ENCODE measurements at regions not wholly inside any gene's neighbourhood (a gene's known extent, or its start where the extent isn't known, plus 50 kb on each side); places are given as distances from the start of the nearest gene placed in this dataset.

DNA sequence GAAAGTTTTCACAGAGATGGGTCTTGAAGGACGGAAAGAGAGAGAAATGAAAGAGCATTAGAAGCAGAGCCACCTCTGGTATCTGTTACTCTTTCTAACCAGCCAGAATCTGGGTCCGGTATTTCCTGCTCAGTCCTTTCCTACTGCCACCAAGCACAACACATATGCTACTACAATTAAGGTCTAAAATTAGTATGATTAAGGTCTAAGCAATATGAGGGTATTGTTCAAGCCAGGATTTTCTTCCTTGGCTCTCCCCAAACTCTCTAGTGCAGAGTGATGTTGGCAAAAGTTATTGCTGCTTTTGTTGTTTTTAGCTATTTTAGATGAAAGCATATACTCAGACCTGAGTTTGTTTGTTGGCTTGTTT is 59.2 kb upstream of the EED start:
- H3K27ac Mint-ChIP-seq (ENCODE audit: unreplicated experiment): no peak overlapping the region
- H3K79me2 ChIP-seq (ENCODE audit: insufficient read depth, low read length): no peaks in the 10 kb centered on the region
- TF ChIP-seq, protein P1, sequence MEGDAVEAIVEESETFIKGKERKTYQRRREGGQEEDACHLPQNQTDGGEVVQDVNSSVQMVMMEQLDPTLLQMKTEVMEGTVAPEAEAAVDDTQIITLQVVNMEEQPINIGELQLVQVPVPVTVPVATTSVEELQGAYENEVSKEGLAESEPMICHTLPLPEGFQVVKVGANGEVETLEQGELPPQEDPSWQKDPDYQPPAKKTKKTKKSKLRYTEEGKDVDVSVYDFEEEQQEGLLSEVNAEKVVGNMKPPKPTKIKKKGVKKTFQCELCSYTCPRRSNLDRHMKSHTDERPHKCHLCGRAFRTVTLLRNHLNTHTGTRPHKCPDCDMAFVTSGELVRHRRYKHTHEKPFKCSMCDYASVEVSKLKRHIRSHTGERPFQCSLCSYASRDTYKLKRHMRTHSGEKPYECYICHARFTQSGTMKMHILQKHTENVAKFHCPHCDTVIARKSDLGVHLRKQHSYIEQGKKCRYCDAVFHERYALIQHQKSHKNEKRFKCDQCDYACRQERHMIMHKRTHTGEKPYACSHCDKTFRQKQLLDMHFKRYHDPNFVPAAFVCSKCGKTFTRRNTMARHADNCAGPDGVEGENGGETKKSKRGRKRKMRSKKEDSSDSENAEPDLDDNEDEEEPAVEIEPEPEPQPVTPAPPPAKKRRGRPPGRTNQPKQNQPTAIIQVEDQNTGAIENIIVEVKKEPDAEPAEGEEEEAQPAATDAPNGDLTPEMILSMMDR (IDR thresholded peaks at IDR 0.05; ENCODE audit: insufficient read depth, low read depth, low read length): no peak
- TF ChIP-seq EZH2 (IDR thresholded peaks at IDR 0.05; ENCODE audit: insufficient read depth, low read length): no peak
- H3K4me1 ChIP-seq (ENCODE audit: insufficient read depth, low read length): peaks cover 11% of the 10 kb centered on the region
- H3K36me3 Mint-ChIP-seq (ENCODE audit: low read depth, unreplicated experiment): no peaks in the 10 kb centered on the region
- H3K27me3 ChIP-seq (ENCODE audit: insufficient read depth, low read length): no peaks in the 10 kb centered on the region
- H3K4me1 Mint-ChIP-seq (ENCODE audit: low read depth, unreplicated experiment): no peaks in the 10 kb centered on the region
- H3K27me3 Mint-ChIP-seq (ENCODE audit: low read depth, unreplicated experiment): no peaks in the 10 kb centered on the region
- DNase-seq (ENCODE audit: low read depth) (no peak), FAIRE-seq (no peak)
- H4K20me1 ChIP-seq (ENCODE audit: insufficient read depth, low read length): no peaks in the 10 kb centered on the region
- H3K4me3 ChIP-seq (ENCODE audit: insufficient read depth, low read depth, low read length): no peak overlapping the region
- no peaks in the 10 kb centered on the region for H3K36me3 ChIP-seq (ENCODE audit: insufficient read depth, low read length)
- no peaks in the 10 kb centered on the region for H3K9me3 ChIP-seq (ENCODE audit: insufficient read depth, low read depth, low read length)
- H3K4me2 ChIP-seq (ENCODE audit: low read length): no peak overlapping the region
- no peak overlapping the region for H3K4me3 Mint-ChIP-seq (ENCODE audit: unreplicated experiment)
- H3K9me3 Mint-ChIP-seq (ENCODE audit: unreplicated experiment): peaks cover 2% of the 10 kb centered on the region
- no peak overlapping the region for H2AFZ ChIP-seq (ENCODE audit: low read depth, low read length)
- no peak overlapping the region for H3K27ac ChIP-seq (ENCODE audit: low read depth, low read length)
- H3K9ac ChIP-seq (ENCODE audit: low read length): no peak overlapping the region

DNA sequence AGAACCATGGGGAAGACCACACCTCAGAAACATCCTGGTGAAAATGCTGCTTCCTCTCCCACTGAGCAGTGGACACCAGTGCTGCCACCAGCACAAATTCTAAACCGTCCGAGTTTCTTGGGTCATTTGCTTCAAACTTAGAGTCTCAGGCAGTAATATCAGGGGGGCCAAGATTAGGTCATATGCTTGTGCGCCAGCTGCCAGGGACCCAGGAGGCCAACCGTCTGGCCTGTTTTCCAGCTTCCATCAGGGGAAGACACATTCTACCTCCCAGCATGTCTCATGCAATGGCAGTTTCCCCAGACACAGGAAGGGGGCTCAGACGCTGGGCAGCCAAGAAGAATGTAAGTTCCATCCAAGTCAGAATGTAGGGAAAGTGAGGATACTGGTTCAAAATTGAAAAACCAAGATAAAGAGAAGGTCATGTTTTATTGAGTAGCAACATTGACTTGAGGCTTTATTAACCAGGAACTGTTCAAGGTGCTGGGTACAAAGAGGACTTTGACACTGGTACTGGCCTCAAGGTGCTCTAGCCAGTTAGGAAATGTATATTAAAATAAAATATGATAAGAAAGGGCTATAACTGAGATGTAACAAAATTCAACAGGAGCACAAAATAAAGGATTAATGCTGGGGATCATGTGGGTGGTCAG is 59.7 kb upstream of the EED start:
- Histone ChIP-seq H3K9me3 (ENCODE audit: insufficient read depth, low read depth, low read length) (no peaks in the 10 kb centered on the region), H3K27me3 (ENCODE audit: insufficient read depth, low read length) (no peaks in the 10 kb centered on the region), H3K27ac (ENCODE audit: low read depth, low read length) (no peak overlapping the region), H3K36me3 (ENCODE audit: insufficient read depth, low read length) (no peaks in the 10 kb centered on the region), H3K4me1 (ENCODE audit: insufficient read depth, low read length) (peaks cover 11% of the 10 kb centered on the region), H3K9ac (ENCODE audit: low read length) (no peak overlapping the region), H3K79me2 (ENCODE audit: insufficient read depth, low read length) (no peaks in the 10 kb centered on the region), H3K4me2 (ENCODE audit: low read length) (no peak overlapping the region), H4K20me1 (ENCODE audit: insufficient read depth, low read length) (no peaks in the 10 kb centered on the region), H3K4me3 (ENCODE audit: insufficient read depth, low read depth, low read length) (no peak overlapping the region), H2AFZ (ENCODE audit: low read depth, low read length) (no peak overlapping the region)
- DNase-seq (ENCODE audit: low read depth): no peak
- no peak overlapping the region for H3K27ac Mint-ChIP-seq (ENCODE audit: unreplicated experiment)
- FAIRE-seq: no peak
- TF ChIP-seq EZH2 (IDR thresholded peaks at IDR 0.05; ENCODE audit: insufficient read depth, low read length): no peak
- TF ChIP-seq, protein P1 (IDR thresholded peaks at IDR 0.05; ENCODE audit: insufficient read depth, low read depth, low read length): no peak
- no peaks in the 10 kb centered on the region for H3K4me1 Mint-ChIP-seq (ENCODE audit: low read depth, unreplicated experiment)
- no peaks in the 10 kb centered on the region for H3K36me3 Mint-ChIP-seq (ENCODE audit: low read depth, unreplicated experiment)
- no peaks in the 10 kb centered on the region for H3K27me3 Mint-ChIP-seq (ENCODE audit: low read depth, unreplicated experiment)
- no peak overlapping the region for H3K4me3 Mint-ChIP-seq (ENCODE audit: unreplicated experiment)
- H3K9me3 Mint-ChIP-seq (ENCODE audit: unreplicated experiment): peaks cover 2% of the 10 kb centered on the region

DNA sequence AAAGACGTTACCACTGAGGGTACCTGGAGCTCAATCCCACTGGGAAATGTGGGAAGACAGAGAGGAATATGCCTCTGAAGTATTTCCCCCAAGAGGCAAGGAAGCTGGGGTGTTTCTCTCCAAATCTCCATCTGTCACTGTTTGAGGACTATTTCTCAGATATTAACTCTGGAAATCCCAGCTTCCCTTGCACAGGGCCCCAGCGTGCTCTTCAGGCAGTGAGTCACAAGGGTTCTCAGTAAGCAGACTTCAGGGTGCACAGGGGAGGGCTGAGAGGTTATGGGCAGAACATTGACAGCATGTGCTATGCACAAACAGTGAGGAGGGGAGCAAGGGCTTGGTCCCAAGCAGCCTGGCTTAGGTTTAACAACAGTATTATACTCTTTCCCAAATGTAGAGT is 60.9 kb upstream of the EED start:
- TF ChIP-seq, protein P1 (IDR thresholded peaks at IDR 0.05; ENCODE audit: insufficient read depth, low read depth, low read length): no peak
- TF ChIP-seq EZH2 (IDR thresholded peaks at IDR 0.05; ENCODE audit: insufficient read depth, low read length): no peak
- Histone ChIP-seq H3K4me3 (ENCODE audit: insufficient read depth, low read depth, low read length) (no peak overlapping the region), H3K4me1 (ENCODE audit: insufficient read depth, low read length) (peaks cover 11% of the 10 kb centered on the region), H3K27me3 (ENCODE audit: insufficient read depth, low read length) (no peaks in the 10 kb centered on the region), H3K79me2 (ENCODE audit: insufficient read depth, low read length) (no peaks in the 10 kb centered on the region), H3K9me3 (ENCODE audit: insufficient read depth, low read depth, low read length) (no peaks in the 10 kb centered on the region), H2AFZ (ENCODE audit: low read depth, low read length) (no peak overlapping the region), H3K36me3 (ENCODE audit: insufficient read depth, low read length) (no peaks in the 10 kb centered on the region), H4K20me1 (ENCODE audit: insufficient read depth, low read length) (no peaks in the 10 kb centered on the region), H3K27ac (ENCODE audit: low read depth, low read length) (no peak overlapping the region), H3K9ac (ENCODE audit: low read length) (no peak overlapping the region), H3K4me2 (ENCODE audit: low read length) (no peak overlapping the region)
- DNase-seq (ENCODE audit: low read depth): no peak
- H3K4me1 Mint-ChIP-seq (ENCODE audit: low read depth, unreplicated experiment): no peaks in the 10 kb centered on the region
- peaks cover 3% of the 10 kb centered on the region for H3K9me3 Mint-ChIP-seq (ENCODE audit: unreplicated experiment)
- H3K27me3 Mint-ChIP-seq (ENCODE audit: low read depth, unreplicated experiment): no peaks in the 10 kb centered on the region
- H3K36me3 Mint-ChIP-seq (ENCODE audit: low read depth, unreplicated experiment): no peaks in the 10 kb centered on the region
- FAIRE-seq: no peak
- no peak overlapping the region for H3K4me3 Mint-ChIP-seq (ENCODE audit: unreplicated experiment)
- H3K27ac Mint-ChIP-seq (ENCODE audit: unreplicated experiment): no peak overlapping the region
